ENCODE measurements at regions not wholly inside any gene's neighbourhood (a gene's known extent, or its start where the extent isn't known, plus 50 kb on each side); places are given as distances from the start of the nearest gene placed in this dataset.

DNA sequence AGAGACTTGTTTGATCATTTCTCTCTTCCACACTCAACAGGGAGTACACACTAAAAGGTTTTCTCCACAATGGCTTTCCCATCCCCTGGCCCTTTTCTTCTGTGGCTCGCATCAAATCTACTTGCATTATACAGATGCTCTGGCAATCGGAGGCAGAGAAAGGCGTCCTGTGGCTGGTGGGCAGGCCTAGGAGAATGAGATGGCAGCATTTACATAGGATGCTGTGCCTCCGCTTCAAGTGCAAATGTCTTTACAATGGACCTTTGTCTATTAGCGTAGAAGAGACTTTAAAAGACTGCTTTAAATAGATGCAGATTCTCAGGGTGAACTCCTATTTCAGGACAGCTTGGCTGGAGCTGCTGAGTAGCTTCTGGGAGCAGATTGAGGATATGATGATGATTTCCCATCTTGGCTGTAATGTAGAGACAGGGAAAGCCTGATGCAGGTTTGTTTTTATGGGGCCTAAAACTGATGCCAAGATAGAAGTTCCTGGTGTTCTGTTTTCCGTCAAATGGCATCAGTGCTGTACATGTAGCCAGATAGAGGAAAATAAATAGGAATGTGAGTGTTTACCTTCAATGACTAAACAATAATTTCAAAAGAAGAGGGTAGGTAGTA, 423.4 kb downstream of the RND3 start:
- ATAC-seq = peak; percentile 46; the same call in 1 of the 3 replicates
- no peak for TF ChIP-seq OSR1 (CRISPR knock-in tag; IDR thresholded peaks at IDR 0.05)
- TF ChIP-seq ZFP3 (CRISPR knock-in tag; IDR thresholded peaks at IDR 0.05) = no peak
- no peak for TF ChIP-seq SNAI2 (CRISPR knock-in tag; IDR thresholded peaks at IDR 0.05)
- TF ChIP-seq PPARA (CRISPR knock-in tag; IDR thresholded peaks at IDR 0.05; ENCODE audit: borderline replicate concordance) = no peak
- TF ChIP-seq TCF4 (CRISPR knock-in tag; IDR thresholded peaks at IDR 0.05; ENCODE audit: borderline replicate concordance) = no peak
- no peak for TF ChIP-seq ESRRG (CRISPR knock-in tag; IDR thresholded peaks at IDR 0.05)
- TF ChIP-seq ZNF8 (CRISPR knock-in tag; IDR thresholded peaks at IDR 0.05) = no peak
- TF ChIP-seq, protein P1, sequence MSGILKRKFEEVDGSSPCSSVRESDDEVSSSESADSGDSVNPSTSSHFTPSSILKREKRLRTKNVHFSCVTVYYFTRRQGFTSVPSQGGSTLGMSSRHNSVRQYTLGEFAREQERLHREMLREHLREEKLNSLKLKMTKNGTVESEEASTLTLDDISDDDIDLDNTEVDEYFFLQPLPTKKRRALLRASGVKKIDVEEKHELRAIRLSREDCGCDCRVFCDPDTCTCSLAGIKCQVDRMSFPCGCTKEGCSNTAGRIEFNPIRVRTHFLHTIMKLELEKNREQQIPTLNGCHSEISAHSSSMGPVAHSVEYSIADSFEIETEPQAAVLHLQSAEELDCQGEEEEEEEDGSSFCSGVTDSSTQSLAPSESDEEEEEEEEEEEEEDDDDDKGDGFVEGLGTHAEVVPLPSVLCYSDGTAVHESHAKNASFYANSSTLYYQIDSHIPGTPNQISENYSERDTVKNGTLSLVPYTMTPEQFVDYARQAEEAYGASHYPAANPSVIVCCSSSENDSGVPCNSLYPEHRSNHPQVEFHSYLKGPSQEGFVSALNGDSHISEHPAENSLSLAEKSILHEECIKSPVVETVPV (CRISPR knock-in tag; IDR thresholded peaks at IDR 0.05) = no peak
- TF ChIP-seq ISL1 (CRISPR knock-in tag; IDR thresholded peaks at IDR 0.05) = no peak
- TF ChIP-seq POU6F1 (CRISPR knock-in tag; IDR thresholded peaks at IDR 0.05; ENCODE audit: borderline replicate concordance, low read depth) = no peak
- no peak for TF ChIP-seq RARB (CRISPR knock-in tag; IDR thresholded peaks at IDR 0.05)
- TF ChIP-seq ZNF70 (CRISPR knock-in tag; IDR thresholded peaks at IDR 0.05) = no peak
- no peak for TF ChIP-seq GLIS3 (CRISPR knock-in tag; IDR thresholded peaks at IDR 0.05)
- no peak for TF ChIP-seq ZC3H10 (CRISPR knock-in tag; IDR thresholded peaks at IDR 0.05)
- TF ChIP-seq BACH2 (CRISPR knock-in tag; IDR thresholded peaks at IDR 0.05; ENCODE audit: borderline replicate concordance) = no peak
- no peak for TF ChIP-seq TOX (CRISPR knock-in tag; IDR thresholded peaks at IDR 0.05; ENCODE audit: borderline replicate concordance)
- no peak for TF ChIP-seq TSHZ2 (CRISPR knock-in tag; IDR thresholded peaks at IDR 0.05)

DNA sequence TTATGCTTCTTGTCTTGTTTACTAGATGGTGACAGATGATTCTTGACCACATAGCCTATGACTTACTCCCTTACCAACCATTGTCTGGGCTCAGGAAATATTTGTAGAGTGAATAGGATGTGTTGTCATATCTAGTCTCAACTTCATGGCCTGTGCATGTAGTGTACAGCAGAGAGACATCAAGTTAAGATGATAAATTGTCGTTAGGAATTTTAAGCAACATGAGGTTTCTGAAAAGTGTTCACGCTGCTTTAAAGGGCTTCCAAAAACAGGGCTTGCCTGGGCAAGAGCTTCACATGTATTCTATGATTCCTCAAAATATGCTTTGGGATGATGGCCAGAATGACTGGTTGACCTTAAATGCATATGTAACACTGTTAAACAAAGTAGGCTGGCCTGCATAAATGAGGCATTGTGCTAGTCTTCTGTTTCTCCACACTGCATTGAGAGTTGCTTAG, 424.0 kb downstream of the RND3 start:
- peak; percentile 89 for ATAC-seq
- no peak for TF ChIP-seq OSR1 (CRISPR knock-in tag; IDR thresholded peaks at IDR 0.05)
- no peak for TF ChIP-seq ZFP3 (CRISPR knock-in tag; IDR thresholded peaks at IDR 0.05)
- no peak for TF ChIP-seq ZNF565 (CRISPR knock-in tag; conservative IDR thresholded peaks at IDR 0.05; ENCODE audit: low read depth)
- no peak for TF ChIP-seq ZC3H10 (CRISPR knock-in tag; IDR thresholded peaks at IDR 0.05)
- no peak for TF ChIP-seq ISL1 (CRISPR knock-in tag; IDR thresholded peaks at IDR 0.05)
- TF ChIP-seq POU6F1 (CRISPR knock-in tag; IDR thresholded peaks at IDR 0.05; ENCODE audit: borderline replicate concordance, low read depth) = no peak
- no peak for TF ChIP-seq ZNF70 (CRISPR knock-in tag; IDR thresholded peaks at IDR 0.05)
- no peak for TF ChIP-seq ARNTL (CRISPR knock-in tag; IDR thresholded peaks at IDR 0.05; ENCODE audit: borderline replicate concordance, low read depth)
- no peak for TF ChIP-seq TOX (CRISPR knock-in tag; IDR thresholded peaks at IDR 0.05; ENCODE audit: borderline replicate concordance)
- TF ChIP-seq ZNF8 (CRISPR knock-in tag; IDR thresholded peaks at IDR 0.05) = no peak
- TF ChIP-seq TCF4 (CRISPR knock-in tag; IDR thresholded peaks at IDR 0.05; ENCODE audit: borderline replicate concordance) = no peak
- no peak for TF ChIP-seq SNAI2 (CRISPR knock-in tag; IDR thresholded peaks at IDR 0.05)
- no peak for TF ChIP-seq BACH2 (CRISPR knock-in tag; IDR thresholded peaks at IDR 0.05; ENCODE audit: borderline replicate concordance)
- TF ChIP-seq CREB5 (CRISPR knock-in tag; IDR thresholded peaks at IDR 0.05; ENCODE audit: low read depth) = no peak
- no peak for TF ChIP-seq PPARA (CRISPR knock-in tag; IDR thresholded peaks at IDR 0.05; ENCODE audit: borderline replicate concordance)
- TF ChIP-seq PATZ1 (CRISPR knock-in tag; IDR thresholded peaks at IDR 0.05; ENCODE audit: borderline replicate concordance) = no peak
- TF ChIP-seq GLIS3 (CRISPR knock-in tag; IDR thresholded peaks at IDR 0.05) = no peak

All from SK-N-SH treated with all-trans-retinoic acid at 6 μM for 48 hours (cell line).